ENCODE measurements at regions not wholly inside any gene's neighbourhood (a gene's known extent, or its start where the extent isn't known, plus 50 kb on each side); places are given as distances from the start of the nearest gene placed in this dataset.

GRCh38 chr6:90663873-90664272 lies 77.0 kb upstream of the MAP3K7 start:
- TF ChIP-seq CTCF (IDR thresholded peaks at IDR 0.05) (no peak), POLR2A (IDR thresholded peaks at IDR 0.05) (no peak)

All from body of pancreas (tissue), 4 donors.